Left lung (tissue), 4 donors: ENCODE measurements at regions not wholly inside any gene's neighbourhood (a gene's known extent, or its start where the extent isn't known, plus 50 kb on each side); places are given as distances from the start of the nearest gene placed in this dataset.

ENCODE experiments used
- ATAC-seq: fragments of 200-7000 bp; cut with Tn5 transposase; one replicate; pipeline ENCODE4 v1.9.1; 2020; ENCODE audit warnings: moderate library complexity
- DNase-seq, 4 donors: peaks; one replicate each; pipeline ENCODE4 v3.0.0-alpha.2; 2013 to 2020
- H3K27ac ChIP-seq, 2 donors: fragments of 200-600 bp; sonication (generic) in 1 of 2; one replicate each; pipeline versions ENCODE4 v1.5.0 to v1.8.0; 2020 to 2021
- H3K27me3 ChIP-seq, 2 donors: fragments of 200-600 bp; sonication (generic) in 1 of 2; one replicate each; pipeline versions ENCODE4 v1.5.0 to v1.8.0; 2020 to 2021
- H3K36me3 ChIP-seq, 2 donors: fragments of 200-600 bp; sonication (generic) in 1 of 2; one replicate each; pipeline versions ENCODE4 v1.5.0 to v1.8.0; 2020 to 2021
- H3K4me1 ChIP-seq, 2 donors: fragments of 200-600 bp; one replicate each; pipeline ENCODE4 v1.8.0; 2021
- H3K4me3 ChIP-seq, 2 donors: fragments of 200-600 bp; sonication (generic) in 1 of 2; one replicate each; pipeline versions ENCODE4 v1.5.0 to v1.8.0; 2020 to 2021; ENCODE audit warnings: mild to moderate bottlenecking in 1 of 2
- H3K9me3 ChIP-seq, 2 donors: fragments of 200-600 bp; sonication (generic) in 1 of 2; one replicate each; pipeline versions ENCODE4 v1.5.0 to v1.8.0; 2020 to 2021
- intact Hi-C, 2 donors: fragments of 100-400 bp; cut with DNase I; formaldehyde crosslinking; loops; one replicate each; pipeline versions ENCODE4 v1.11.2 to v1.14.2; 2022
- TF ChIP-seq, protein P1 (sequence below), 2 donors: fragments of 200-600 bp; sonication (generic) in 1 of 2; IDR thresholded peaks; one replicate each; pipeline versions ENCODE4 v1.5.0 to v1.8.0; 2021; ENCODE audit warnings: antibody characterized with exemption in 2 of 2
- donor health status: DM: no; HTN: yes; CAD: no.
- donor health status: DM: no; HTN: no; CAD: no.

DNA sequence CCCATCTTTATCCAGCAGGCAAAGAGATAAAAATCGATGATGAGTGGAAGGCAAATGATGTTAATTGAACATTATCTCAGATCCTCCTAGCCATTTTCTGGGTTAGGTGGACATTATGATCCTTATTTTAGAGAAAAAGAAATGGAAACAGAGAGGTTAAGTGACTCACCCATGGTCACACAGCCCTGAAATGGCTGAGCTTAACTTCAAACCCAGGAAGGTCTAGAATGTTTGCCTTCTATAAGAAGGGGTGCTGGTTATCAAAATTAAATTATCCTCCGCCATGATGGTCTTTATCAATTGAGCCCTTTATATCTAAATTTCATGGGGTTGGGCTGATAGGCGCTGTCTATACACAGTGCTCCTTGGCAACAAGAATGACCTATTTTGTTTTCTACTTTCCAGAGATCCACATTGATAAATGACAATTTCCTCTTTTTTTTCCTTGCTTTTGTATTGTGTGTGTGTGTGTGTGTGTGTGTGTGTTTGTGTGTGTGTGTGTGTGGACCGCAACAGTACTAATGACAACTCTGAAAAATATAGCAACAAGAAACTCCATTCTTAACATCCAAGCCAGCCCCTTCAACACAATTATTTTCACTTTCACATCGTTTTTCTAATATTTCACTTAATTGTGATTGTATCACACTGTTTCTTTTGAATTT is 571.9 kb downstream of the VRK1 start:
- no peak overlapping the region for H3K27ac ChIP-seq
- H3K36me3 ChIP-seq: no peaks in the 10 kb centered on the region
- no peak for DNase-seq
- no peak overlapping the region for H3K4me3 ChIP-seq
- ATAC-seq: no peak
- intact Hi-C loops: no loop called here
- H3K27me3 ChIP-seq: peaks cover 0 to 10% of the 10 kb centered on the region in 2 donors
- H3K4me1 ChIP-seq: no peaks in the 10 kb centered on the region
- TF ChIP-seq, protein P1, sequence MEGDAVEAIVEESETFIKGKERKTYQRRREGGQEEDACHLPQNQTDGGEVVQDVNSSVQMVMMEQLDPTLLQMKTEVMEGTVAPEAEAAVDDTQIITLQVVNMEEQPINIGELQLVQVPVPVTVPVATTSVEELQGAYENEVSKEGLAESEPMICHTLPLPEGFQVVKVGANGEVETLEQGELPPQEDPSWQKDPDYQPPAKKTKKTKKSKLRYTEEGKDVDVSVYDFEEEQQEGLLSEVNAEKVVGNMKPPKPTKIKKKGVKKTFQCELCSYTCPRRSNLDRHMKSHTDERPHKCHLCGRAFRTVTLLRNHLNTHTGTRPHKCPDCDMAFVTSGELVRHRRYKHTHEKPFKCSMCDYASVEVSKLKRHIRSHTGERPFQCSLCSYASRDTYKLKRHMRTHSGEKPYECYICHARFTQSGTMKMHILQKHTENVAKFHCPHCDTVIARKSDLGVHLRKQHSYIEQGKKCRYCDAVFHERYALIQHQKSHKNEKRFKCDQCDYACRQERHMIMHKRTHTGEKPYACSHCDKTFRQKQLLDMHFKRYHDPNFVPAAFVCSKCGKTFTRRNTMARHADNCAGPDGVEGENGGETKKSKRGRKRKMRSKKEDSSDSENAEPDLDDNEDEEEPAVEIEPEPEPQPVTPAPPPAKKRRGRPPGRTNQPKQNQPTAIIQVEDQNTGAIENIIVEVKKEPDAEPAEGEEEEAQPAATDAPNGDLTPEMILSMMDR (IDR thresholded peaks at IDR 0.05): no peak
- no peaks in the 10 kb centered on the region for H3K9me3 ChIP-seq

DNA sequence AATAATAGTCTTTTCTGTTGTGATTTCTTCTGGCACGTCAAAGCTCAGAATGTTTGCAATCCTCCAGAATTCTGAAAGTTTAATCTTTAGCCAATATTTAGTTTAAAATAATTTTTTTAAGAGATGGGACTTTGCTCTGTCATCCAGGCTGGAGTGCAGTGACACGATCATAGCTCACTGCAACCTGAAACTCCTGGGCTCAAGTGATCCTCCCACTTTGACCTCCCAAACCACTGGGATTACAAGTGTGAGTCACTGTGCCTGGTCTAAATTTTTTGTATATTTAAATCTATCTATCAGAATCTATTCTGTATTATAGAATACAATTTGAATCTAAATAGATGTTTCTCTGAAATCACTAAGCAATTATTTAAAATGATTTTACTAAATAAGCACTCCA is 572.7 kb downstream of the VRK1 start:
- Histone ChIP-seq H3K9me3 (no peaks in the 10 kb centered on the region), H3K27ac (no peak overlapping the region), H3K27me3 (peaks cover 0 to 10% of the 10 kb centered on the region in 2 donors), H3K36me3 (no peaks in the 10 kb centered on the region), H3K4me3 (no peak overlapping the region), H3K4me1 (no peaks in the 10 kb centered on the region)
- TF ChIP-seq, protein P1 (IDR thresholded peaks at IDR 0.05): no peak
- DNase-seq: no peak
- intact Hi-C loops: no loop called here
- no peak for ATAC-seq

DNA sequence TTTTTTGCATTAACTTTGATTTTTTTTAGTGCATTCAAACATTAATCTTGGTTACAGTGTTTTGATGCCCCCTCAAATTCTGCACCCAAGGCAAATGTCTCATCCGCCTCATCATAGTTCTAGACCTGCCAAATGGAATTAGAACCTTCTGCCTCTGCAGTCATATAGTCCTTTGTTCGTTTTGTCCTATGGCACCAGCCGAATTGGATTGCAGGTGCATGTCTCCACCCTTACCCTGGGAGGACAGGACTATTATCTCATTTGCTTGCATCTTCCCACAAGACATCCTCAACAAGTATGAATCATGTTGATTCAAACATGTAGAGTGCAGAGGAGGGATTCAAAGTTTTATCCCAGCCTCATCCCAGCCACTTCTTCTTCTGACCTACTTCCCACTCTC is 579.1 kb downstream of the VRK1 start:
- Histone ChIP-seq H3K4me3 (no peak overlapping the region), H3K9me3 (no peaks in the 10 kb centered on the region), H3K4me1 (no peaks in the 10 kb centered on the region), H3K36me3 (no peaks in the 10 kb centered on the region), H3K27me3 (peaks cover 0 to 25% of the 10 kb centered on the region in 2 donors), H3K27ac (no peak overlapping the region)
- TF ChIP-seq, protein P1 (IDR thresholded peaks at IDR 0.05): no peak
- DNase-seq (no peak), ATAC-seq (no peak)
- intact Hi-C loops: no loop called here

DNA sequence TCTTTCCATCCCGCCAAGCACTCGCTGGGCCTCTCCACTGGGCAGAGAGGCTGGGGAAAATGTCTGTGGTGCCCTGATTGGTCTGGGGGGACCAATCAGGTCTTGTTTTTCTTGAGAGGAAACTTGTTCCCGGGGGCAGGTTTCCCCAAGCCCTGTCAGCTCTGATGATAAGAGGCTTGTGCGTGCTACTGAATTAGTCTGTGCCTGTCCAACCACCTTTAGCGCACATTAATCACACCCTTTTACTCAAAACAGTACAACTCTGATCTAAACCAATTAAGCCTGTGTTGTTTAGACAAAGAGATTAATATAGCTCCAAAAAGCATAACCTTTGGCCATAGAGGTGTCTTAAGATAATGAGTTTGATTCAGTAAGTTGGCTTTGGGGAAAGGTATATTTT is 580.4 kb downstream of the VRK1 start:
- ATAC-seq (no peak), DNase-seq (no peak)
- H3K27me3 ChIP-seq: peaks cover 0 to 25% of the 10 kb centered on the region in 2 donors
- H3K36me3 ChIP-seq: no peaks in the 10 kb centered on the region
- no peaks in the 10 kb centered on the region for H3K9me3 ChIP-seq
- TF ChIP-seq, protein P1 (IDR thresholded peaks at IDR 0.05): no peak
- H3K4me3 ChIP-seq: no peak overlapping the region
- H3K4me1 ChIP-seq: no peaks in the 10 kb centered on the region
- intact Hi-C loops: no loop called here
- no peak overlapping the region for H3K27ac ChIP-seq

DNA sequence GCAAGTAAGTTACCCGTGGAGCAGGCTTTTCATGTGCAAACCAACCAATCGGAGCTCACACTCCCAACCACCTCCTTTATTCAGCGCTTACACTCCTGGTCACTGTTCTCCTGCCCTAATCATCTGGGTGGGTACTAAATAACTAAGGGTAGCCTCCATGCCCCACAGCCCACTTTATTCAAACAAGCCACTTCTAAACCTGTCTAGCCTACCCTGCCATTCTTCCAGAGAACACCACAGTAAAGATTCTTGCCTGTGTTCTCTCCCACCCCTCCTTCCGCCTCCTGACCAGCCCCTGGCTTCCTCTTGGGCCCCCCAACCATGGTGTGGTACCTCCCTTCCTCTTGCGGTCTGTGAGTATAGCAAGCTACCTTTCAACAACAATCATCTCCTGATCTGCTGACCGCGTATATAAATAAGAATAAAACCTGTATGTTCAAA is 581.9 kb downstream of the VRK1 start:
- ATAC-seq: no peak
- no peak for DNase-seq
- intact Hi-C loops: no loop called here

More for the DNA sequence above, 581.9 kb downstream of the VRK1 start:
- Histone ChIP-seq H3K27me3 (peaks cover 0 to 25% of the 10 kb centered on the region in 2 donors), H3K4me1 (no peaks in the 10 kb centered on the region), H3K4me3 (no peak overlapping the region), H3K36me3 (no peaks in the 10 kb centered on the region), H3K9me3 (no peaks in the 10 kb centered on the region), H3K27ac (no peak overlapping the region)
- TF ChIP-seq, protein P1 (IDR thresholded peaks at IDR 0.05): no peak
